ACHN (cell line): ENCODE measurements at regions not wholly inside any gene's neighbourhood (a gene's known extent, or its start where the extent isn't known, plus 50 kb on each side); places are given as distances from the start of the nearest gene placed in this dataset.
"Not testable (repeated sequence)": the region's sequence is repeated elsewhere in the genome, so short reads cannot be mapped to it uniquely, and the experiment has no call there.

Source experiments
- DNase-seq: peaks from one replicate; pipeline ENCODE4 v3.0.0-alpha.2; 2015
- in situ Hi-C: cut with HindIII; loops from 2 replicates; pipeline ENCODE4 v1.10.0; 2017; ENCODE audit warnings: low sequenced_read_pairs, low pct_ligation_motif_present, low pct_unique_long_range_greater_than_20kb

- no peak for DNase-seq
- in situ Hi-C loops, result no loop called here
Measured at GRCh38 chr16:16940351-16940750, 530.4 kb downstream of the XYLT1 start.

GRCh38 chr16:16942849-16943248, 527.9 kb downstream of the XYLT1 start:
- DNase-seq, in situ Hi-C loops: not testable (repeated sequence)

- no peak for DNase-seq
- in situ Hi-C loops, result no loop called here
Measured at GRCh38 chr16:16945207-16945606, 525.6 kb downstream of the XYLT1 start.

GRCh38 chr16:16956376-16956775, 514.4 kb downstream of the XYLT1 start:
- in situ Hi-C loops, result no loop called here

GRCh38 chr16:16960785-16961184, 510.0 kb downstream of the XYLT1 start:
- DNase-seq, result no peak
- in situ Hi-C loops, result no loop called here

More at GRCh38 chr16:16956376-16956775, 514.4 kb downstream of the XYLT1 start:
- no peak for DNase-seq

- DNase-seq, result no peak
- in situ Hi-C loops, result no loop called here
Measured at GRCh38 chr16:16966439-16966838, 504.3 kb downstream of the XYLT1 start.

- in situ Hi-C loops, result no loop called here
- no peak for DNase-seq
Measured at GRCh38 chr16:16971042-16971441, 499.7 kb downstream of the XYLT1 start.

GRCh38 chr16:16972831-16973230, 497.9 kb downstream of the XYLT1 start:
- in situ Hi-C loops, result no loop called here
- no peak for DNase-seq

- in situ Hi-C loops, result no loop called here
- DNase-seq, result no peak
Measured at GRCh38 chr16:16973707-16974591, 496.8 kb downstream of the XYLT1 start.

GRCh38 chr16:16982614-16983013, 488.1 kb downstream of the XYLT1 start:
- DNase-seq, result no peak
- in situ Hi-C loops, result no loop called here

- DNase-seq, result no peak
- in situ Hi-C loops, result no loop called here
Measured at GRCh38 chr16:16983582-16983981, 487.2 kb downstream of the XYLT1 start.

GRCh38 chr16:16984091-16984490, 486.7 kb downstream of the XYLT1 start:
- DNase-seq, in situ Hi-C loops: not testable (repeated sequence)

GRCh38 chr16:16985707-16986106, 485.1 kb downstream of the XYLT1 start:
- in situ Hi-C loops, result no loop called here
- DNase-seq, result no peak

- no peak for DNase-seq
- in situ Hi-C loops, result no loop called here
Measured at GRCh38 chr16:16988963-16989362, 481.8 kb downstream of the XYLT1 start.

- no peak for DNase-seq
- in situ Hi-C loops, result no loop called here
Measured at GRCh38 chr16:16989368-16989767, 481.4 kb downstream of the XYLT1 start.

- DNase-seq, result no peak
- in situ Hi-C loops, result no loop called here
Measured at GRCh38 chr16:16991711-16992110, 479.0 kb downstream of the XYLT1 start.

GRCh38 chr16:16992975-16993765, 477.6 kb downstream of the XYLT1 start:
- no peak for DNase-seq
- in situ Hi-C loops, result no loop called here

GRCh38 chr16:16994831-16995230, 475.9 kb downstream of the XYLT1 start:
- in situ Hi-C loops, result no loop called here
- no peak for DNase-seq

- DNase-seq, result no peak
- in situ Hi-C loops, result no loop called here
Measured at GRCh38 chr16:16996827-16997226, 473.9 kb downstream of the XYLT1 start.

- in situ Hi-C loops, result no loop called here
- no peak for DNase-seq
Measured at GRCh38 chr16:16997349-16997748, 473.4 kb downstream of the XYLT1 start.
